ENCODE measurements at regions not wholly inside any gene's neighbourhood (a gene's known extent, or its start where the extent isn't known, plus 50 kb on each side); places are given as distances from the start of the nearest gene placed in this dataset.

DNA sequence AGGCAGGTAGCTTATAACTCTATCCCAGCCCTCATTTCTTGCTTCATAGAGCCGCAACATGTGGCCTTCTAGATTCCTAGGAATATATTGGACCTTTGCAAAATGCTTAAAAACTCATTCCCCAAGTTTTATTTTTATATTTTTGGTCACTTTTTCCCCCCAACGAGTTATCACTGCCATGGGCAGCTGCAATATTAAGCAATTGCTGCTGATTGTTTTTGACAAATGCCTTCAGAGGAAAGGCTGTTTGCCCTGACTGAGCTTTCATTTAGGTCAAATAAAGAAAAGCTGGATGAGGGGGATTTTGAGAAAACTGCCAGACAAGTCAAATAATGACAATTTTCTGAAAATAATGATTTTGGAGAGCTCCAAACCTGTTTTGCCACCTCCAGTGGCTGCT, 976.9 kb upstream of the MBL2 start:
- no peak for DNase-seq

DNA sequence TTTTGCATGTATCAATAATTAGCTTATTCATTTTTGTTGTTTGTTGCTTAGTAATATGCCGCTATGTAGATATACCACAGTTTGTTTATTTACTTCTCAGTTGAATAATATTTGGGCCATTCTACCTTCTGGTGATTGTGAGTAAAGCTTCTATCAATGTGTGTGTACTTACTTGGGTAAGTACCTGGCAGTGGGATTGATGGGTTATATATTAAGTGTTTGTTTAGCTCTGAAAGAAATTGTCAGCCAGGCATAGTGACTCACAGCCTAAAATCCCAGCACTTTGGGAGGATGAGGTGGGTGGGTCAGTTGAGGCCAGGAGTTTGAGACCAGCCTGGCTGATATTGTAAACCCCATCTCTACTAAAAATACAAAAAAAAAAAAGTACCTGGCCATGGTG, 975.7 kb upstream of the MBL2 start:
- no peak for DNase-seq

DNA sequence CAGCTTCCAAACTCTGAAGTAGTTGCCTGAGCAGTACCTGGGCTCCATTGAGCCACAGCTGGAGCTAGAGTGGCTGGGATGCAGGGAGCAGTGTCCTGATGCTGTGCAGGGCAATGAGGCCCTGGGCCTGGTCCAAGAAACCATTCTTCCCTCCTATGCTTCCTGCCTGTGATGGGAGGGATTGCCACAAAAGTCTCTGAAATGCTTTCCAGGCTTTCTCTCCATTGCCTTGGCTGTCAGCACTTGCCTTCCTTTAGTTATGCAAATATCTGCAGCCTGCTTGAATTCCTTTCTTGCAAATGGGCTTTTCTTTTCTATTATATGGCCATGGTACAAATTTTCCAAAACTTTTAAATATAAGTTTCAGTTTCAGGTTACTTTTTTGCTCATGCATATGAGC, 972.2 kb upstream of the MBL2 start:
- DNase-seq: no peak

DNA sequence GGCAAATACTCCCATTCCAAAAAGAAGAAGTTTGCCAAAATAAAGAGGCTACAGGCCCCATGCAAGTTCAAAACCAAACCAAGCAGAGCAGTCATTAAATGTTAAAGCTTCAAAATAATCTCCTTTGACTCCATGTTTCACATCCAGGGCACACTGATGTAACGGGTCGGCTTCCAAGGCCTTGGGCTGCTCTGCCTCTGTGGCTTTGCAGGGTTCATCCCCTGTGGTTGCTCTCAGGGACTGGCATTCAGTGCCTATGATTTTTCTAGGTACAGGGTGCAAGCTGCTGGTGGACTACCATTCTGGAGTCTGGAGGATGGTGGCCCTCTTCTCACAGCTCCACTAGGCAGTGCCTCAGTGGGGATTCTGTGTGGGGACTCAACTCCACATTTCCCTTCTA, 971.6 kb upstream of the MBL2 start:
- DNase-seq: no peak

DNA sequence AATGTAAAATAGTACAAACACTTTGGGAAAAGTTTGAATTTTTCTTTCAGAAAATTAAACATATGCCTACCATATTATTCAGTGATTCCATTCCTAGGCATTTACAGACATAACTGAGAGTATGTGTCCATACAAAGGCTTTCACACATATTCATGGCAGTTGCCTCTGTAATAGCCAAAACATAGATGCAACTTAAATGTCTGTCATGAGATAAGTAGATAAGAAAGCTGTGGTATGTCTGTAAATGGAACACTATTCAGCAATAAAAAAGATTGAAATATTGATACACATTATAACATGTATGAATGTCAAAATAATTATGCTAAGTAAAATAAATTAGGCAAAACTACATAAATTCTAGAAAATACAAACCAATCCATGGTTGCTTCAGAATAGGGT, 964.5 kb upstream of the MBL2 start:
- DNase-seq: no peak

DNA sequence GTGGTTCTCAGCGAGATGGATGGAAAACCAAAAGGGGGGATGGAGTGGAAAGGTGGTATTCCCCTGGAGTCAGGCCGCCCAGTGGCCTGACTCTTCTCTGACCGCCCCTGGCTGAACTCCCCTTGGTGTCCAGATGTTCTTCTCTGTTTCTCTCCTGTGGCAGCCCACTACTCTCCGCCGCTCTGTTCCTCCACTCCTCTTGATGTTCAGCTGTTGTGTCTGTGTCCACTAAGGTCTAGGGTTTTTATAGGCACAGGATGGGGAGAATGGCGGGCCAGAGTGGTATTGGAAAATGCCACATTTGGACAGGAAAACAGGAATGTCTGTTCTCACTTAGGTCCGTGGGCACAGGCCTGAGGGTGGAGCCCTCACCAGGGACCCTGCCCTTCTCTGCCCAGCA, 954.3 kb upstream of the MBL2 start:
- DNase-seq: no peak

DNA sequence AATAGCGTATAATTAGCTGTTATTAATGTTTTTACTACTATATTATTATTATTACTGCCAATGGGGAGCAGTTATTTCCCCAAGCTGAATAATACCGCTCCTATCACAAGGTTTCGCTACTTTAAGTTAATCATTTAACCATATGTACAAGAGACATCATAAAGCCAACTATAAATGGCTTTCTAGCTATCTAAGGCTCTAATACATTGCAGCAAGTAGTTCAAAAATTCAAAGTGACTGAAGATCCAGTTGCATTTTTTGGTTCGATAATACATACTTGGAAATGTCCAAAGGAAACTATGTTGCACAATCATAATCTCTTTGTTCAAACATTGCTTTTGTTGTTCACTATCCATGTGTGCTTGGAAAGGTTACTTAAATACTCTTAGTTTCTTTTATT, 952.0 kb upstream of the MBL2 start:
- no peak for DNase-seq

DNA sequence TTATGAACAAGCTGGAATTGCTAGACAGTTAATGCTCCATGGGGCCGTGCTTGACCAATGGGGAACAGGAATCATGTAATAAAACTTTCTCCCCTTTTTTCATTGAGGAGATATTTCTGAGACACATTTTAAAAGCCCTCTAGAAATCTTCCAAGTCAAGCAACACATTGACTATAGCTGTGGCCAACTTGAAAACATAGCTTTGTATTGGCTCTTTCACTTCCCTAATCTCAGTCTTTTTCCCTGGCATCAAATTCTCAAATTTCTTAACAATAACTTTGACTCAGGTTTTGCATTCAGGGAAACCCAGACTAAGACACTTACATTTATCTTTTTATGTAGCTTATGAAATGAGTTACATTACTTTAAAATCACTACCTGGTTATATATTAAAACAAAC, 947.1 kb upstream of the MBL2 start:
- no peak for DNase-seq

DNA sequence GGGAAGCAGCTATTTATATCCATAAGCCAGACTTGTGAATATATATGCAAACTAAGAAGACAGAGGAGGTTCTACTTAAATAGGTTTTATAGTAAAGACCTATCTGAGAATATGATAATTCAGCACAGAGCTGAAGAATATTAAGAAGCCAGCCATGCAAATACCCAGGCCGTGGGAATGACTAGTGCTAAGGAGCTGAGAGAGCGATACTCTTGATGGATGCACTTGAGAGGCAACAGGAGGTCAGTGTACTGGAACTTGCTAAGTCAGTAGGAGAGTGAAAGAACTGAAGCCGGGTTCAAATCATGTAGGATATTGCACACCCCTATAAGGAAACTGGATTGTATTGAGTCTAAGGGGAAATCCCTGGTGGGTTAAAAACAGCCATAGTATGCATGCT, 943.6 kb upstream of the MBL2 start:
- no peak for DNase-seq

DNA sequence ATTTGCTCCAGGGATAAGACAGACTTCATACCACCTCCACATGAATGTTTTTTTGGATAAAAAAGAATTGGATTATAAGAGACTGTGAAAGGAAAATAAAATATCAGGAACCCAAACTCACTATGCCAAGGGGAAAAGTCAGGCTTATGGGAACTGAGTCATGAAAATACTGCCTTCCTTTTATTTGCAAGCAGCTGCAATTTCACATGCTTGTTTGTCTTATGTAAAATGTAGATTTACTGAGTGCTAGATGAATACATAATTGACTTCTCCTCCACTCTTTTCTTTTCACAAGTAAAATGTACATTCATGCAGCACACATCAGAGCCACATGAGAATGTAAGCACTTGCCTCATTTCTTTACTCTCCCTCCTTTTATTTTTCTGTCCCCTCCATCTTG, 940.8 kb upstream of the MBL2 start:
- DNase-seq: no peak

DNA sequence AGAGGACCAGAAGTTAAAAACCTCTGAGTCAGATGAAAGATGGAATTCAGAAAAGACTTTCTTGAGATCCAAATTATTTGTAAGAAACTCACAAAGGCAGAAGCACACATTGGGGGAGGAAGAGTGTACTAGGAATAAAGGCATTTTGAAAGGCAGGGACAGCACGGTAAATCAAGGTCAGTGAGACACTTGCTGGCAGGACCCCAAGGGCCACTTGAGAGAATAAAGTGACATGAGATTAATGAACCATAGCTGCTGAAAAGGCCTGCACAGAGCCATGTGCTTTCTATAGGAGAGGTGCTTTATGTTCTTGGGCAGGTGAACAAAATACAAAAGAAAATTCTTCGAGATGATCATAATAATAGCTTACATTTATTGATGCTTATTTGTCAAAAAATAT, 929.9 kb upstream of the MBL2 start:
- no peak for DNase-seq

DNA sequence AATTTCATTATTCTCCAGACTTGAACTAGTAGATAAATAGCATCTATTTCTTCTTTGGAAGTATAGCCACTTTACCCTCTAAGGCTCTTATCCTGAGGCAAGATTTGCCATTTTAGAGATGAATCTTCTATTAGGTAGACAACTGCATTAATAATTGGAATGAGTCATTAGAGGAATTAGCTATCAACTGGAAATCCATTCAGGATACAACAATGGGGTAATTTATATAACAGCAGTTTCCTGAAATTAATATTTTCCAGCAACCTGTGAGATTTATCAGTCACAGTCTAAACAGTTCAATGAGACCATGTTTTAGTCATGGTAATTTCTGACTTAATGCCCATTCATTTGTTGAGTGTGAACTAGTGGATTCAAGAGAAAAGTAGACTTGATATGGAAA, 928.6 kb upstream of the MBL2 start:
- no peak for DNase-seq

DNA sequence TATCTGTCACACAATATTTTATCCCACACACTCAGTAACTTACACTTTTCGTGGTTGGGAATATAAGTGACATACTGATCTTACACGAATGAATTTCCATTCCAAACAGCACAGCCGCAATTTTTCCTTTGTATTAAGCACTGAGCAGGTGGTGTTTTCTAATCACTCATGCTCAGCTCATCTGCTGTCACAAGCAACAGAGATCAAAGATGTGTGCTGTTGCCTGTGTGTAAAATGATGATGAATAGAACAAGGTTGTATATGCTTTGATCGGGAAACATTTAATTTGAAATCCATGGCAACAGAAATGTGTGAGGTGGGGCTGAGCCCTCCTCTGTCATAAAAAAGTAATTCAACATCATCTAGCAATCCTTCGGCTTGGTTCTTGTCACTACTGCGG, 927.7 kb upstream of the MBL2 start:
- no peak for DNase-seq

DNA sequence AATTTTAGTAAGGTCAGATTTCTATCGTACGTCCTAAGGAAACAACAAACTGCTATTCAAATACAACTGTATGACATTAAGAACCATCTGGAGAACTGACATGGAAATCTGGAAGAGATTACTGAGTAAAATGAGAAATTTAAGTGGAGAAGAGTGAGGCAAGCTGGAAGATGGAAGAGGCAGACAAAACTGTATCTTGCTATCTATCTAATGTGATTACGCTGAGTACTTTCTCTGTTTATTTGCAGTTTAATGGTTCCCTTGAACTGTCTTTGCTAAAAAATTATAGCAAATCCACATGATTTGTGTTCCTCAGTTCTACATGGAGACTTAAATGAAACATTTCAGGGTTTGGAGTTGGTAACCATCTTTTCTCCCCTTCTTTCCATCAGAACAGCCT, 927.1 kb upstream of the MBL2 start:
- no peak for DNase-seq

DNA sequence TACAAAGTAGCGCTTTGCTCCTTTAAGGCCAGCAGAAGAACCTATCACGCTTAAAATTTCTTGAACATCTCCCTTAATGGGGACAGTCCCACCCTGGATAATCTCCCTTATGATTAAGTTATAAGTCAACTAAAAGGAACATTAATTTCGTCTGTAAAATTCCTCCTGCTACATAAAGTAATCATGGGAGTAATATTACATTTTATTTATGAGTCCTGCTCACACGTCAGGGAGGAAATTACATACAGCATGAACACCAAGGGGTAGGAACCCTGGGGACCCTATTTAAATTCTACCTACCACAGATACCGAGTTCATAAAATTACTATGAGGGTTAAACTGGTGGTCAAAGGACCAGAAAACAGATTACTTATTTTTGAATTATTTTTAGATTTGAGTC, 926.6 kb upstream of the MBL2 start:
- no peak for DNase-seq

DNA sequence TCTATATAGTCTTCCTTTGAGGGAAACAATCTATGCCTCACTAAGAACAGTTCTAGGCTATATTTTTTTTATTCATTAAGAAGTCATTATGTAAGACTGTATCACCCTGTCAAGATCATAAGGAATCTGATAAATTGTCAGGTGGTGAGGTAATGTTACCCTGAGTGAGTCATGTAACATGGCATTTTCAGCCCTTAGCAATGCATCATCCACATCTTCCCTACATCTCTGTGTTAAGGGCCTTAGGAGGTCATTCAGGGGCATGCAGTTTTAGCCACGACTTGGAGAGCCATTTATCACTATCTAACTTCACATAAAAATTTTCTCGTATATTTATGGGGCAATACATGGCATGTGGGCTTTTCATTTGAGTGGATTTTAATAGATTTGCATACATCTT, 924.5 kb upstream of the MBL2 start:
- DNase-seq: no peak

DNA sequence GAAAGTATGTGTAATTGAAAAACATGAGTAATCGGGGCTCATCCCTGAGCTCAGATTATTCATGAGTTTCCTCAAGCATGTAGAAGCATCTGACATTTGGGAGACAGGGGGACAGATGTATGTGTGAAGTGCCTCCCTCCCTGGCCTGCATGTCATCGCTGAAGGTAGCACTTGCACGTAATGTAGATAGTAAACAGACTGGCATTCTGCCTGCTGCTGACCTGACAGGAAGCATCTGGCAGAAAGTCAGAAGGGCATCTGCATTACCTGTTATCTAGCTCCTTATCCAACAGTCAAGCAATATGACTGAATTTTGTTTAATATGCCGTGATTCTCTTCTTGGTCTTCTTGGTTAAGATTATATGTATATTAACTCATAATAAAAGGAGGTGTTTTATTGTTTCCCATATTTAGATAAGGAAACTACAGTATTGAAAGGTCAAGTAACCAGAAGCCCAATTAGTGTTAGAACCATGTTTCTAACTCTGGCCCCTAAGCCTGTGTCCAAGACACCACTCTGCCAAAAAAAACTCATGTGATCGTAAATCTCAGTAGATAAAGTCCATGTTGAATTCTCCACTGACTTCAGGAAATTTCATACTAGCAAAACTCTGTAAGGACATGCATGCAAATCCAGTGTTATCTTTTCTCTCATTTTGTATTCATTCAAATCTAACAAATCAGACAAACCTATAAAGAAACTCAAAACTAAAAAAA, 918.1 kb upstream of the MBL2 start:
- no peak for DNase-seq

DNA sequence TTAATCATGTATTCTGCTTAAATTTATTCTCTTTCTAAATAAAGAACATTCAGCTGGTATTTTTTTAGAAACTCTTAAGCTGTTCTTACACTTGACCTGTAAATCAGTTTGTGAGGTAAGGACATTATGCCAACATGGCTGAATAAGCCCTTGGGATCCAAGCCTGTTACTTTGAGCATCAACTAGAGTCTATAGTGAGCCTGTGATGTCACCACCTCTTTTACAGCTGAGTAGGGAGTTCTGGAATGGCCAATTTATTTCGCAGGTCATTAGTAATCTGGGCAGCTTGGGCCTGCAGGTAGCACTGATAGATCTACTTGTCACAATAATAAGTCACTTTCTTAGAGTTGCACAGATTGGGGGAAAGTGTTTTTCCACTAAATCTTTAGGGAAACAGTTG, 915.2 kb upstream of the MBL2 start:
- DNase-seq: no peak

DNA sequence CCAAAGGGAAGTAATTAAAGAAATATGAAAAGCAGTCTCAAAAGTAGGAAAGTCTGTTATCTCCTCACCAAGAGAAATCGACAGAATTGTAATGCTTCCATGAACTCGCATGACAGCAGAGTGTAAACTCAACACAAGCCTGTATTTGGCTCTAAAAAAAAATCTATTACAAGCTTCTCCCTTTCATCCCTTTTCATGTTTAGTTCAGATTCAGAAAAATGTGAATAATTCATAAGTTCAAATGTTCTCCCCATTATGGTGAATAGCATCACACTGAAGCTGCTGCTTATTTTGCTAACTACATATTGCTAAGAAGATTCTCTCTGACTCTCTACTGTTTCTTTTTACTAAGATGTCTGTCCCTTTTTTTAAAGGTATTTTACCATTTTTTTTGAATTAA, 910.3 kb upstream of the MBL2 start:
- no peak for DNase-seq

DNA sequence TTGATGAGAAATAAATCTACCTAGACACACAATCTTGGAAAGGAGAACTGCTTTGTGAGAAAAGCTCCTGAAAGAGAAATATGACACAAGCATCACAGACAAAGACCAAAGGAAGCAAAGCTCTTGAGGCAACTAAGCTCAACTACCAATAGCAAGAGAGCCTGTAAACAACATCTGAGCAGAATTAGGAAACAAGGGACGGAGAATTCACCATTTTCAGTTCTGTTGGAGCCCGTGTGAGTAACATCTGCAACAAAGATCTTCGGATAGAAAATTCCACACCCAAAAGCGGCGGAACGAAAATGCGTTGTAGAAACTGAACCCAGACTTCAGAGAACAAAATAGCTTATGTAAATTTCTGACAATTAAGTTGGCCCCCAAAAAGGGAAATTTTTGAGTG, 909.9 kb upstream of the MBL2 start:
- DNase-seq: no peak

DNA sequence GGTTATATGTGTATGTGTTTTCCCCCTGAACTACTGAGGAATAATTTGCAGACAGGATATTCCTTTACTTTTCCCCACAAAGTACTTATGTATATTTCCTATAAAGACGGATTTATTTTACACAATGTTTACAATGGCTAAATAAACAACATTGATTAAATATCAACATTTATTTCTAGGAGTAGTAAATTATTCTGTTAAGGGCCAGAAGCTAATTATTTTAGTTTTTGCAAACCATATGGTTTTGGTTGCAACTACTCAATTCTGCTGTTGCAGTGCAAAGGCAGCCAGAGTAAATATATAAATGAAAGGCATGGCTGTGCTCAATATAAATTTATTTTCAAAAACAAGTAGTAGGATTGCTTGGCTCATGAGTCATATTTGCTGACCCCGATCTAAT, 907.1 kb upstream of the MBL2 start:
- no peak for DNase-seq

DNA sequence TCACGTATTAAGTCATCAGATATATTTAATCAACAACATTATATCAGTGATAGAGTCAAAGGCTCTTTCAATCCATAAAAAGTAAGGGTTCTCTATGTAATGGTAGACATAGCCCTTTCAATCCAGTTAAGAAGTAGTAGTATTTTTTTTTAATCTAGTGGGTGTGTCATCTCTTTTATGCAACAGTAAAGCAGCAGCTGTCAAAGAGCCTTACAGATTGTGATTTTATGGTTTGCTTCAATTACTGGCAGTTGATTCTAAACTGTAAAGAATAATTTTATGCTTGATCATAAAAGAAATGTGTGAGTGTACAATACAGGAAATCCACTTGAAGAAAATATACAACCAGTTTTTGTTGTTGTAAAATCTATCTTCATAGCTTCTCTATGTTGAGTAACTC, 902.6 kb upstream of the MBL2 start:
- no peak for DNase-seq

DNA sequence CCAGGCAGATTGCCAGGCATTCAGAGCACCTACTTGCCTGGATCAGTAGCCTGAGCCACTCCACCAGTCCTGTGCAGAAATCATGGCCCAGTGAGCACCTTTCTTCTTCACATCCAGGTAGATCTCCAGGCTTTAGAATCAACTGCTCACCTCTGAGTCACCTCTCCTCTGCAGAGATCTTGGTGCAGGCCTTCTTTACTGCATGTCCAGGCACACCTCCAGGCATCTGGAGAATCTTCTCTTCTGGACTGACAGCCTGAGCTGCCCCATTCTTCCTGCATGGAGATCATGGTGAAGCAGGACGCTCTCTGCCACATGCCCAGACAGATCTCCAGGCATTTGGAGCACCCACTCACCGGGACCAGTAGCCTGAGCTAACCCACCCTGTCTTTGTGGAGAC, 894.5 kb upstream of the MBL2 start:
- DNase-seq: no peak

DNA sequence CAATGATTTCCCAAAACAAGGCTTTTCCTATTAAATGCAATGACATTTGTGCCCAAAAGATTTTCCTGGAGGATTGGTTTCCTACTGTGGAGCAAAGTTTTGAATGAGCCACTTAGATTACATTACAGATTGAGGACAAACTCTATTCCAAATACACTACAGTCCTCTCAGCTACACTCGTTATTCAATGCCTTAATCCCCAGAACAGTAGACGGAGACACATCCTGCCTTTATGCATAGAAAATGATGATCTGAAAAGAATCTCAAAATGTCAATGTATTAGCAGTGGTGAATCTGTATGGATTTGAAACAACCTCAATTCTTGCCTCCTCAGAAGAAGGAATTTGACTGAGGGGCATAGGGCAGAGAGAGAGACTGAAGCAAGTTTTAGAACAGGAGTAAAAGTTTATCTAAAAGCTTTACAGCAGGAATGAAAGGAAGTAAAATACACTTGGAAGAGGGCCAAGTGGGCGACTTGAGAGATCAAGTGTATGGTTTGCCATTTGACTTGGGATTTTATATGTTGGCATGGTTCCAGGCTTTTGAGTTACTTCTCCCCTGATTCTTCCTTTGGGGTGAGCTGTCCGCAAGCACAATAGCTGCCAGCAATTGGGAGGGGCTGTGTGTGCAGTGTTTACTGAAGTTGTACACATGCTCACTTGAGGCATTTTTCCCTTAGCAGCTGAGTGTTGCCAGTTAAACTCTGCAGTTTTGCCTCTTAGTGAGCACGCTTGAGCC, 891.9 kb upstream of the MBL2 start:
- no peak for DNase-seq

DNA sequence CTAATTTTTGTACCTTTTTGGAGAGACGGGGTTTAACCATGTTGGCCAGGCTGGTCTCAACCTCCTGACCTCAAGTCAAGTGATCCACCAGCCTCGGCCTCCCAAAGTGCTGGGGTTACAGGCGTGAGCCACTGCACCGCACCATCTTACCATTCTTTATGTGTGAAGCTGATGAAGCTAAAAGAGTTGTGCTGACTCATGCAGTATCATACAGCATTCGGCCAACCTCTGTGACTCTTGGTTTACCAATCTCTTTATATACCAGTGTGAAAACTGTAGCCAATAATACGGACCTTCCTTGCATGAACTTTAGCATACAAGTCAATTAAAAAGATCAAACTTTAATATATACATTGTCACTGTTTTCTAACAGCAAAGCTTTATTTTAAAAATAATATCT, 878.2 kb upstream of the MBL2 start:
- no peak for DNase-seq
